ENCODE measurements at regions not wholly inside any gene's neighbourhood (a gene's known extent, or its start where the extent isn't known, plus 50 kb on each side); places are given as distances from the start of the nearest gene placed in this dataset.

GRCh38 chr4:26229974-26230373 lies 90.8 kb upstream of the RBPJ start:
- Mint-ChIP-seq H3K27me3 (ENCODE audit: low read depth) (no peaks in the 10 kb centered on the region), H3K4me1 (peaks cover 20% of the 10 kb centered on the region), H3K27ac (ENCODE audit: unreplicated experiment) (no peak overlapping the region), H3K36me3 (ENCODE audit: low read depth) (no peaks in the 10 kb centered on the region), H3K4me3 (no peak overlapping the region), H3K9me3 (no peaks in the 10 kb centered on the region)
- DNase-seq (ENCODE audit: low read depth, low spot score), result no peak
- TF ChIP-seq, protein P1, sequence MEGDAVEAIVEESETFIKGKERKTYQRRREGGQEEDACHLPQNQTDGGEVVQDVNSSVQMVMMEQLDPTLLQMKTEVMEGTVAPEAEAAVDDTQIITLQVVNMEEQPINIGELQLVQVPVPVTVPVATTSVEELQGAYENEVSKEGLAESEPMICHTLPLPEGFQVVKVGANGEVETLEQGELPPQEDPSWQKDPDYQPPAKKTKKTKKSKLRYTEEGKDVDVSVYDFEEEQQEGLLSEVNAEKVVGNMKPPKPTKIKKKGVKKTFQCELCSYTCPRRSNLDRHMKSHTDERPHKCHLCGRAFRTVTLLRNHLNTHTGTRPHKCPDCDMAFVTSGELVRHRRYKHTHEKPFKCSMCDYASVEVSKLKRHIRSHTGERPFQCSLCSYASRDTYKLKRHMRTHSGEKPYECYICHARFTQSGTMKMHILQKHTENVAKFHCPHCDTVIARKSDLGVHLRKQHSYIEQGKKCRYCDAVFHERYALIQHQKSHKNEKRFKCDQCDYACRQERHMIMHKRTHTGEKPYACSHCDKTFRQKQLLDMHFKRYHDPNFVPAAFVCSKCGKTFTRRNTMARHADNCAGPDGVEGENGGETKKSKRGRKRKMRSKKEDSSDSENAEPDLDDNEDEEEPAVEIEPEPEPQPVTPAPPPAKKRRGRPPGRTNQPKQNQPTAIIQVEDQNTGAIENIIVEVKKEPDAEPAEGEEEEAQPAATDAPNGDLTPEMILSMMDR (conservative IDR thresholded peaks at IDR 0.05), result no peak

DNA sequence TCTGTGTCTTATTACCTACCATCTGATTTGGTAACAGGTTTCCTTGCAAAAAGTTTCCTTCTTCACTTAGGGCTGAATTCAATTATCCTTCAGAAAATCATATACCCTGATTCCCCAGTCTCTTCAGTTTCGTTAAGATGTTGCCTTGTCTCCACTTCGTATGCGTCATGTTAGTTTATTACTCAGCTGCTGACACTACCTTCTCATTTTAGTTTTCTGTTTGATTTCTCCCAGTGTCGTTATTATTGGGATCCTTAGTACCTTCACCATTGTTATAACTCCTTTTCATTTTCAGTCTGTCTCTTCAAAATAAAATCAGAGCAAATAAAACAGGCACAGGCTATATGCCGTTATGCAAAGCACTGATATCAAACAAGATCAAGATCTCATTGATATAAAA lies 87.5 kb upstream of the RBPJ start:
- H3K36me3 Mint-ChIP-seq (ENCODE audit: low read depth), result no peaks in the 10 kb centered on the region
- peaks cover 22% of the 10 kb centered on the region for H3K4me1 Mint-ChIP-seq
- no peak overlapping the region for H3K27ac Mint-ChIP-seq (ENCODE audit: unreplicated experiment)
- DNase-seq (ENCODE audit: low read depth, low spot score), result no peak
- TF ChIP-seq, protein P1 (conservative IDR thresholded peaks at IDR 0.05), result no peak
- no peaks in the 10 kb centered on the region for H3K9me3 Mint-ChIP-seq
- H3K4me3 Mint-ChIP-seq, result no peak overlapping the region
- no peaks in the 10 kb centered on the region for H3K27me3 Mint-ChIP-seq (ENCODE audit: low read depth)

GRCh38 chr4:26235500-26235899 lies 85.3 kb upstream of the RBPJ start:
- Mint-ChIP-seq H3K9me3 (no peaks in the 10 kb centered on the region), H3K27ac (ENCODE audit: unreplicated experiment) (no peak overlapping the region), H3K4me1 (peaks cover 36% of the 10 kb centered on the region), H3K4me3 (no peak overlapping the region), H3K36me3 (ENCODE audit: low read depth) (no peaks in the 10 kb centered on the region), H3K27me3 (ENCODE audit: low read depth) (no peaks in the 10 kb centered on the region)
- DNase-seq (ENCODE audit: low read depth, low spot score), result no peak
- TF ChIP-seq, protein P1 (conservative IDR thresholded peaks at IDR 0.05), result no peak

DNA sequence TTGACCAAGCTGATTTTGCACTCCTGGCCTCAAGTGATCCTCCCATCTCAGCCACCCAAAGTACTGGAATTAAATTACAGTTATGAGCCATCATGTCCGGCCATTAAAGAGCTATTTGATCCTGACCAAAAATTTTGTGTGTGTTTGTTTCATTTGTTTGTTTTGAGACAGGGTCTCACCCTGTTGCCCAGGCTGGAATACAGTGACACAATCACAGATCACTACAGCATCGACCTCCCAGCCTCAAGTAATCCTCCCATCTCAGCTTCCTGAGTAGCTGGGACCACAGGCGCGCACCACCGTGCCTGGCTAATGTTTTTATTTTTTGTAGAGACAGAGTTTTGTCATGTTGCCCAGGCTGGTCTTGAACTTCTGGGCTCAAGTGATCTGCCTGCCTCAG lies 82.9 kb upstream of the RBPJ start:
- no peak for DNase-seq (ENCODE audit: low read depth, low spot score)
- peak overlapping the region; percentile 56 for H3K4me3 Mint-ChIP-seq
- no peaks in the 10 kb centered on the region for H3K9me3 Mint-ChIP-seq
- no peaks in the 10 kb centered on the region for H3K36me3 Mint-ChIP-seq (ENCODE audit: low read depth)
- TF ChIP-seq, protein P1 (conservative IDR thresholded peaks at IDR 0.05), result no peak
- peaks cover 32% of the 10 kb centered on the region for H3K4me1 Mint-ChIP-seq
- no peak overlapping the region for H3K27ac Mint-ChIP-seq (ENCODE audit: unreplicated experiment)
- no peaks in the 10 kb centered on the region for H3K27me3 Mint-ChIP-seq (ENCODE audit: low read depth)

GRCh38 chr4:26238426-26238777 lies 82.4 kb upstream of the RBPJ start:
- TF ChIP-seq, protein P1 (conservative IDR thresholded peaks at IDR 0.05), result no peak
- Mint-ChIP-seq H3K27ac (ENCODE audit: unreplicated experiment) (peak overlapping the region; percentile 95), H3K4me1 (peaks cover 32% of the 10 kb centered on the region), H3K9me3 (no peaks in the 10 kb centered on the region), H3K4me3 (peak overlapping the region; percentile 56), H3K36me3 (ENCODE audit: low read depth) (no peaks in the 10 kb centered on the region), H3K27me3 (ENCODE audit: low read depth) (no peaks in the 10 kb centered on the region)
- no peak for DNase-seq (ENCODE audit: low read depth, low spot score)

Data from neural crest cell (in vitro differentiated cells).